Mesenchymal stem cell (in vitro differentiated cells and primary cell): ENCODE measurements at regions not wholly inside any gene's neighbourhood (a gene's known extent, or its start where the extent isn't known, plus 50 kb on each side); places are given as distances from the start of the nearest gene placed in this dataset.

Experiments used
- DNase-seq: peaks from one replicate; pipeline ENCODE4 v3.0.0-alpha.2; 2013
- H2AFZ ChIP-seq: one replicate; pipeline ENCODE4 v1.6.1; 2013; ENCODE audit warnings: low read depth, mild to moderate bottlenecking, control low read depth, inconsistent platforms, low read length, moderate library complexity
- H2AK5ac ChIP-seq: 2 replicates; pipeline ENCODE4 v1.6.1; 2013; ENCODE audit warnings: low read length, moderate library complexity, mild to moderate bottlenecking, inconsistent platforms; ENCODE audit not compliant: severe bottlenecking
- H2BK120ac ChIP-seq: one replicate; pipeline ENCODE4 v1.6.1; 2013; ENCODE audit warnings: low read depth, mild to moderate bottlenecking, inconsistent platforms, low read length, moderate library complexity
- H2BK12ac ChIP-seq, 2 experiments: one replicate each; pipeline ENCODE4 v1.6.1; 2013; ENCODE audit warnings: inconsistent platforms in 2 of 2, low read length in 2 of 2, mild to moderate bottlenecking in 2 of 2, moderate library complexity in 2 of 2, control low read depth in 1 of 2
- H2BK15ac ChIP-seq: one replicate; pipeline ENCODE4 v1.6.1; 2013; ENCODE audit warnings: mild to moderate bottlenecking, low read depth, inconsistent platforms; ENCODE audit not compliant: poor library complexity, severe bottlenecking
- H2BK5ac ChIP-seq: 2 replicates; pipeline ENCODE4 v1.6.1; 2013; ENCODE audit warnings: low read depth, mild to moderate bottlenecking, low read length, control low read depth, inconsistent platforms; ENCODE audit not compliant: poor library complexity, severe bottlenecking
- H3K14ac ChIP-seq, 2 experiments: one replicate each; pipeline ENCODE4 v1.6.1; 2013; ENCODE audit warnings: inconsistent platforms in 2 of 2, low read length in 2 of 2, control low read depth in 1 of 2, mild to moderate bottlenecking in 1 of 2, moderate library complexity in 1 of 2
- H3K18ac ChIP-seq, 2 experiments: one replicate each; pipeline ENCODE4 v1.6.1; 2013; ENCODE audit warnings: inconsistent platforms in 2 of 2, low read length in 2 of 2, control low read depth in 1 of 2, low read depth in 1 of 2, mild to moderate bottlenecking in 1 of 2
- H3K23ac ChIP-seq, 2 experiments: one replicate each; pipeline ENCODE4 v1.6.1; 2013; ENCODE audit warnings: inconsistent platforms in 2 of 2, low read length in 2 of 2, mild to moderate bottlenecking in 2 of 2, moderate library complexity in 2 of 2, control low read depth in 1 of 2
- H3K27ac ChIP-seq: 2 replicates; pipeline ENCODE4 v1.5.1; 2013; ENCODE audit warnings: mild to moderate bottlenecking, moderate library complexity, low read length, control low read depth, inconsistent platforms; ENCODE audit not compliant: poor library complexity, severe bottlenecking
- H3K27me3 ChIP-seq, 2 experiments: 2 replicates each; pipeline versions ENCODE4 v1.6.1 to v1.7.0; 2013; ENCODE audit warnings: low read length in 2 of 2, mild to moderate bottlenecking in 2 of 2, moderate library complexity in 2 of 2, control low read depth in 1 of 2, inconsistent platforms in 1 of 2; ENCODE audit not compliant: control insufficient read depth in 1 of 2, insufficient read depth in 1 of 2
- H3K36me3 ChIP-seq, 2 experiments: 2 replicates each; pipeline versions ENCODE4 v1.6.1 to v1.7.0; 2013; ENCODE audit warnings: low read length in 2 of 2, control low read depth in 1 of 2, inconsistent platforms in 1 of 2, low read depth in 1 of 2, mild to moderate bottlenecking in 1 of 2; ENCODE audit not compliant: insufficient read depth in 2 of 2, control insufficient read depth in 1 of 2
- H3K4ac ChIP-seq, 2 experiments: one replicate each; pipeline ENCODE4 v1.6.1; 2013; ENCODE audit warnings: inconsistent platforms in 2 of 2, low read length in 2 of 2, mild to moderate bottlenecking in 2 of 2, moderate library complexity in 2 of 2, control low read depth in 1 of 2, low read depth in 1 of 2
- H3K4me1 ChIP-seq: 2 replicates; pipeline ENCODE4 v1.6.1; 2013; ENCODE audit warnings: low read depth, low read length, control low read depth; ENCODE audit not compliant: control insufficient read depth, insufficient read depth
- H3K4me2 ChIP-seq: 2 replicates; pipeline ENCODE4 v1.6.1; 2013; ENCODE audit warnings: low read length, mild to moderate bottlenecking, inconsistent platforms; ENCODE audit not compliant: poor library complexity, severe bottlenecking
- H3K4me3 ChIP-seq, 2 experiments: 2 replicates each; pipeline versions ENCODE4 v1.5.1 to v1.7.0; 2013; ENCODE audit warnings: low read length in 2 of 2, mild to moderate bottlenecking in 2 of 2, control low read depth in 1 of 2, low read depth in 1 of 2; ENCODE audit not compliant: insufficient read depth in 1 of 2
- H3K79me1 ChIP-seq: replicated peaks from 2 replicates; pipeline ENCODE4 v1.6.1; 2013; ENCODE audit warnings: mild to moderate bottlenecking, control low read depth, low read length, inconsistent platforms; ENCODE audit not compliant: poor library complexity, severe bottlenecking
- H3K9ac ChIP-seq: 2 replicates; pipeline ENCODE4 v1.7.0; 2013; ENCODE audit warnings: mild to moderate bottlenecking, low read length, moderate library complexity
- H3K9me3 ChIP-seq: 2 replicates; pipeline ENCODE4 v1.7.0; 2013; ENCODE audit warnings: mild to moderate bottlenecking, low read length; ENCODE audit not compliant: control insufficient read depth
- H4K8ac ChIP-seq: one replicate; pipeline ENCODE4 v1.6.1; 2013; ENCODE audit warnings: inconsistent platforms, mild to moderate bottlenecking, low read length, moderate library complexity
- H4K91ac ChIP-seq: one replicate; pipeline ENCODE4 v1.6.1; 2013; ENCODE audit warnings: mild to moderate bottlenecking, low read length, inconsistent platforms
- WGBS: methylation state at CpG from one replicate; pipeline ENCODE4 v1.1.7; 2013; ENCODE audit warnings: mixed read lengths; 5-methylcytosine and 5-hydroxymethylcytosine counted together

DNA sequence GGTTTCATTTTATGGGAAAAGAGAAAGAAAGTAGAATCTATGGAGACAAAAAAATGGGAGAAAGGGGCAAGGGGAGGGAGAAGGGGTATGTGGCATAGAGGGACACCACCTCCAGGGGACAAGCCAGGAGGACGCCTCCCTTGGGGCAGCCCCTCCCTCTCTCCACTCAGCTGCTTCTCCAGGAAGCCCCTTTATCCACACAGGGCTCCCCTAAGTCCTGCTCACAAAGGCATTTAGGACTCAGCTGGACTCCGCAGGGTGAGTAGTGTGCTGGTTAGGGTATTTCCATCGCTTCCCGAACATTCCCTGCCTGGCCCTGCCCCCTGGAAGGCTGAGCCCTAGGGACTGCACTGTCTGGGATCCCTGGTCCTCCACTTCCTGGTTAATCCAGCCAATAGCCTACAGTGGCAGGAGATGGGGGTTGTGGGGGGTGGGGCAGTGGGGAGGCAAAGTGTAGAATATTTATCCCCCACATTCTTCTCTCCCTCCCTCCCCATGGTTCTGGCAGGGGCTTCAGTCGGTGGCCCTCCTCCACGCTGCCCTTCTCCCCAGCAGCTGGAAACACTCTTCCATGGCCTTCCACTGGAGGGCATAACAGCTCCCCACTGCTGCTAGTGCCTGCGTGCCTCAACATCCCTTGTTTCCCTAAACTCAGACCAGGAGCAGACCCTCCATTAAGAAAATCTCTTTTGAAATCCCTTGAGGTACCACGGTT is 84.8 kb downstream of the SNX5 start:
- Histone ChIP-seq H3K18ac (peak overlapping the region in 1 of 2 experiments; percentile 49), H3K27me3 (no peaks in the 10 kb centered on the region), H3K27ac (no peak overlapping the region), H4K91ac (no peak overlapping the region), H3K36me3 (no peaks in the 10 kb centered on the region), H2BK15ac (no peak overlapping the region), H3K9me3 (no peaks in the 10 kb centered on the region), H3K14ac (no peak overlapping the region), H2BK120ac (no peak overlapping the region), H3K4me1 (peaks cover 6% of the 10 kb centered on the region), H3K4me3 (no peak overlapping the region), H3K23ac (no peak overlapping the region), H3K4me2 (no peak overlapping the region), H4K8ac (no peak overlapping the region), H3K4ac (no peak overlapping the region), H3K9ac (no peak overlapping the region), H2BK5ac (no peak overlapping the region), H3K79me1 (no peaks in the 10 kb centered on the region), H2AK5ac (no peak overlapping the region), H2BK12ac (no peak overlapping the region), H2AFZ (no peak overlapping the region)
- 73% methylated on average over 7 of the region's 8 CpGs for WGBS
- no peak for DNase-seq

DNA sequence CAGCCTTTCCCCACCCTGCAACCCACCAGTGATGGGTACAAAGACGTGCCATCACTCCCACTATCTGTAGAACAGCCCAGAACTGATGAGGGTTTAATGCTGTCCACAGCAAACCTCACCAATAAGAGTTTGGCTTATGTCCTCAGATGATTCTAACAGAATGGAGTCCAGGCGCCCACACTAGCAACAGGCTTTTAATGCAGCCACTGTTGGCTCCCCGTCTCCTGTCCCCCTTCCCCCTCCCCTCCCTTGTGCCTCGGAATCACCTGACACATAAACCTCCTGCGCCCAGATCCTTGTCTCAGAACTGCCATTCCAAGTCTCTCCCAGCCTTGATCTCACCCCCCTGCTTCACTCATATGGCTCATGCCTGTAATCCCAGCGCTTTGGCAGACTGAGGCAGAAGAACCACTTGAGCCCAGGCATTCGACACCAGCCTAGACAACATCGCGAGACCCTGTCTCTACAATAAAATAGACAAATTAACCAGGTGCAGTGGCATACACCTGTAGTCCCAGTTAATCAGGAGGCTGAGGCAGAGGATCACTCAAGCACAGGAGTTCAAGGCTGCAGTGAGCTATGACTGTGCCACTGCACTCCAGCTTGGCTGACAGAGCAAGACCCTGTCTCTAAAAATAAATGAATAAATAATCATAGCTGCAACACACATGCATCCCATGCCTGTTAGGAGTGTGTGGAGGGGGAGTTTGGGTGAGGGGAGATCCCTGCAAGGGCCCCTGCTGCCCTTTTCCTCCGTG is 85.6 kb downstream of the SNX5 start:
- Histone ChIP-seq H2BK120ac (no peak overlapping the region), H3K9ac (no peak overlapping the region), H3K4me3 (no peak overlapping the region), H4K91ac (no peak overlapping the region), H4K8ac (no peak overlapping the region), H2BK12ac (peak overlapping the region in 1 of 2 experiments; percentile 52), H3K36me3 (no peaks in the 10 kb centered on the region), H3K4ac (no peak overlapping the region), H2AK5ac (no peak overlapping the region), H3K14ac (peak overlapping the region in 1 of 2 experiments; percentile 57), H3K9me3 (no peaks in the 10 kb centered on the region), H3K79me1 (no peaks in the 10 kb centered on the region), H3K4me1 (peaks cover 6% of the 10 kb centered on the region), H3K27ac (no peak overlapping the region), H2BK15ac (no peak overlapping the region), H3K27me3 (no peaks in the 10 kb centered on the region), H3K23ac (no peak overlapping the region), H3K18ac (no peak overlapping the region), H2BK5ac (no peak overlapping the region), H3K4me2 (no peak overlapping the region), H2AFZ (no peak overlapping the region)
- no peak for DNase-seq
- 94% methylated on average over 10 of the region's 10 CpGs for WGBS

DNA sequence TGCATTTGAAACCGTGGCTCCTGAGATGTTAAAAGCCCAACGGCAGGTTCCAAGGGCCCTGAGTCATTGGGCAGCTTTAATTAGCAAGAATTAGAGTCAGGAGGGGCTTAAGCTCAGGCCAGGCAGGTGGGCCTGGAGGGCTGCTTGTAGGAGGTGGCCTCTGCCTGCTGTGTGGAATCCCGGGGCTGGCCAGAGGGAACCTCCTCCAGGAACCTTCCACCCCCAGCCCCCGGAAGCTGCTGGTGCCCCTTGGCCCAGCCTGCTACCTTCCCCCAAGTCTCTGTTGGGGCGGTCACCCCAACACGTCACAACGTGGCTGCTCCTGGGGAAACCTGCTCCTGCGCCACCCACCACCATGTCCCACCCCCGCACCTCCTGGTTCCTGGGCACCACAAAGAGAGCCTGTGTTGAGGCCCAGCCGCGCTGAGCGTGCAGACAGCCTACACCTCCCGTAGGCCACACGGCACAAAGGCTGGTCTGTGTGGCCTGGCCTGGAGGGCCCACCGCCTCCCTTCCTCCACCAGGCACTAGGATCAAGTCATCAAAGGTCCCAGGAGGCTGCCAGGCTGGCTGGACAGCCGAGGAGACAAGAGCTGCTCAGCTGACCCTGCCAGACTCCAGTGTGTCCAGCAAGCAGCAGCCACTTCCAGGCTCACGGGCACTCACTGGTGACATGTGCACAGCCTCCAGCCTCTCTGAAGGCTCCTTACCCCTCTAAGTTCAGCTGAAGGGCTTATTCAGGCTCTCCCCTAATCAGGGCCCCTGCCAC is 86.3 kb downstream of the SNX5 start:
- H2AFZ ChIP-seq, result no peak overlapping the region
- H3K9ac ChIP-seq, result no peak overlapping the region
- peak overlapping the region; percentile 5 for H4K8ac ChIP-seq
- H2BK120ac ChIP-seq, result no peak overlapping the region
- no peak for DNase-seq
- no peak overlapping the region for H3K27ac ChIP-seq
- H3K4me2 ChIP-seq, result no peak overlapping the region
- no peaks in the 10 kb centered on the region for H3K27me3 ChIP-seq
- H3K36me3 ChIP-seq, result no peaks in the 10 kb centered on the region
- peak overlapping the region in 1 of 2 experiments; percentile 55 for H3K18ac ChIP-seq
- no peak overlapping the region for H2BK5ac ChIP-seq
- no peak overlapping the region for H2BK15ac ChIP-seq
- H2AK5ac ChIP-seq, result no peak overlapping the region
- H4K91ac ChIP-seq, result peak overlapping the region; percentile 52
- 85% methylated on average over 16 of the region's 17 CpGs for WGBS
- no peaks in the 10 kb centered on the region for H3K79me1 ChIP-seq
- no peaks in the 10 kb centered on the region for H3K9me3 ChIP-seq
- H2BK12ac ChIP-seq, result peak overlapping the region in 1 of 2 experiments; percentile 52
- H3K23ac ChIP-seq, result no peak overlapping the region
- H3K4me3 ChIP-seq, result no peak overlapping the region
- peak overlapping the region in 1 of 2 experiments; percentile 90 for H3K14ac ChIP-seq
- no peak overlapping the region for H3K4ac ChIP-seq
- peaks cover 6% of the 10 kb centered on the region for H3K4me1 ChIP-seq

DNA sequence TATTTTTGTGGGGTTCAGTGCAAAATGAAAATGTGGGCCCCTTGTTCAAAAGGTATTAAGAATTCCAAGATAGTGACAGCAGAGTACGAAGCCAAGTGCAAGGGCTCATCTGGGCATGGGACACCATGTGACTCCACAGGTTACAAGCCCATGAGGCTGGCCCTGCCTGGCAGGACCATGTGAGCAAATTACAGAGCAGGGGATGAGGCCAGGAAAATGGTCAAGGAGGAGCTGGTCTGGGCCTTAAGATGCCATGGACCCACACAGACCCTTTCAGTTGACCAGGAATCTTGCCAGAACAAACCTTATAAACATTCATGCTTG is 86.9 kb downstream of the SNX5 start:
- H3K4me2 ChIP-seq, result no peak overlapping the region
- H4K91ac ChIP-seq, result no peak overlapping the region
- no peaks in the 10 kb centered on the region for H3K36me3 ChIP-seq
- no peak overlapping the region for H3K14ac ChIP-seq
- no peak overlapping the region for H3K4ac ChIP-seq
- no peak overlapping the region for H3K4me3 ChIP-seq
- no peak overlapping the region for H2BK15ac ChIP-seq
- peaks cover 6% of the 10 kb centered on the region for H3K4me1 ChIP-seq
- H2AFZ ChIP-seq, result no peak overlapping the region
- H4K8ac ChIP-seq, result no peak overlapping the region
- no peak overlapping the region for H2BK12ac ChIP-seq
- H3K9ac ChIP-seq, result no peak overlapping the region
- no peak overlapping the region for H3K27ac ChIP-seq
- DNase-seq, result no peak
- H3K23ac ChIP-seq, result no peak overlapping the region
- H3K18ac ChIP-seq, result no peak overlapping the region
- 97% methylated on average over 1 of the region's 1 CpG for WGBS
- no peaks in the 10 kb centered on the region for H3K9me3 ChIP-seq
- H3K27me3 ChIP-seq, result no peaks in the 10 kb centered on the region
- H2BK120ac ChIP-seq, result no peak overlapping the region
- H3K79me1 ChIP-seq, result no peaks in the 10 kb centered on the region
- no peak overlapping the region for H2BK5ac ChIP-seq
- H2AK5ac ChIP-seq, result no peak overlapping the region
